Dermis microvascular lymphatic vessel endothelial cell (primary cell): ENCODE measurements at regions not wholly inside any gene's neighbourhood (a gene's known extent, or its start where the extent isn't known, plus 50 kb on each side); places are given as distances from the start of the nearest gene placed in this dataset.
"Not testable (repeated sequence)": the region's sequence is repeated elsewhere in the genome, so short reads cannot be mapped to it uniquely, and the experiment has no call there.

ENCODE experiments used
- DNase-seq, 2 donors: peaks; one replicate each; pipeline versions ENCODE4 v3.0.0 to v3.0.0-alpha.2; 2010; ENCODE audit warnings: low read depth in 2 of 2

- DNase-seq: no peak
Observed at GRCh38 chr15:46921891-46922290, 795.4 kb upstream of the SEMA6D start.

GRCh38 chr15:46930426-46930825 is 786.9 kb upstream of the SEMA6D start:
- no peak for DNase-seq

- no peak for DNase-seq
Observed at GRCh38 chr15:46933332-46933731, 784.0 kb upstream of the SEMA6D start.

DNA sequence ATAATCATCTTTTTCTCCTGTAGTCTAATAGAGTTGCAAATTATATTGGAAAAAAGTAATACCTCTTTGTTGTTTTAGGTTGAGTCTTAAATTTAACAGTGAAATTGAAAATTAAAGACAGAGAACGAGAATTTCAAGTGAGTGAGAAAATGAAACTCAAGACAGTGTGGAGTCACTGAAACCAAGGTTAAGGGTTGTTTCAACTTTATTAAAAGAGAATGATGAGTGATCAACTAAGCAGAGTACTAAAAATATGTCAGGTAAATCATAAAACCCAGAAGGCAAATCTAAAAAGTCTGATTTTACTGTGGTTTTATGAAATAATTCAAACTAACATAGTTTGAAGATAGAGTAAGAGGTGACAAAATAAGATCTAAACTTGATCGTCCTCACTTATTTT is 782.5 kb upstream of the SEMA6D start:
- DNase-seq: no peak

- DNase-seq: no peak
Observed at GRCh38 chr15:46938169-46938568, 779.1 kb upstream of the SEMA6D start.

DNA sequence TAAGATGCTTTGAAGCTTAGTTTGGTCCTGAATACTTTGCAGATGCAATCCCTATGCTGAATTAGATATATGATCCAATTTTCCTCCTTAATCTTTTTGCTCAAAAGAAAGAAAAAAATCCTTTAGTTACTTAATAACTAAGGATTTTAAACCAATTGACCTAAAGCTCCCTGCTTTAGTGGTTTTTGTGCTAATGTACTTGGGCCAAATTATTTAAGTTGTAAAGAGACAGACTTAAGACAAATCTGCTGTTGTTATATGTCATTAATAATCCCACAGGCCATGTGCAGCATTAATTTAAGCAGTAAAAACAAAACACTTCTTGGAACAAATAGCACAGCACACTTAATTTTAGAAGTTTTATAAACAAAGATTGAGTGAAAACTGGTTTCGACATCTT is 776.1 kb upstream of the SEMA6D start:
- DNase-seq: no peak

DNA sequence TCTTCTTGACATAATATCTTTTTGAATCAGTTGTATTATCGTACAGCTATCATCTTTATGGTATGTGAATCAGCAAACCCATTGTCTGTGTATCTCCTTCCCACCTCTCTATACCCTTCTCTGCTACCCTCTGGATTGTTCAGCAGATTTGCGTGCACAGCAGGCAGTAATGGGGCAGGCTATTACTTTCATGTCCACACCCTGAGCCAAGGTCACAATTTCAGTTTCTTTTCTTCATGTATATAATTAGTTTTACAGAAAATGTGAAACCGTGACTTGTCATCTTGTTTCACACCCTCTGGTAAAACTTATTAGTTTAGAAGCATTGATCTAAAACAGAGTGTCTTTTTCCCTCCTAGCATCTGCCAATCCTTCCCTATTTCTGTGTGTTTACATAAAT is 770.4 kb upstream of the SEMA6D start:
- no peak for DNase-seq

- DNase-seq: no peak
Observed at GRCh38 chr15:46955576-46955975, 761.7 kb upstream of the SEMA6D start.

- no peak for DNase-seq
Observed at GRCh38 chr15:46956456-46956855, 760.8 kb upstream of the SEMA6D start.

DNA sequence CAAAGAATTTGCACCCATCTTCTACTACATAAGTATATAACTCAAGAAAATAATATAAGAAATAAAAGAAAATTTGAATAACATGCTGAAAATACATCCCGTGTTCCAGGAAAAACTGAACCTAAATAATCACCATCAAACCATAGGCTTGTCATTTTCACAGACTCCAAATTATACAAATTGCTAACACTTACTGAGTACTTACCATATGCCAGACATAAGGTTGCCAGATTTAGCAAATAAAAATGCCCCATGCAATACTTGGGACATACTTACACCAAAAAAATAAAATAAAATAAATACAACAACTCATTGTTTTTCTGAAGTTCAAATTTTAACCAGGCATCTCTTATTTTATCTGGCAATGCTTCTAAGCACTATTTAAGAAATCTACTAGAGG is 760.4 kb upstream of the SEMA6D start:
- DNase-seq: no peak

DNA sequence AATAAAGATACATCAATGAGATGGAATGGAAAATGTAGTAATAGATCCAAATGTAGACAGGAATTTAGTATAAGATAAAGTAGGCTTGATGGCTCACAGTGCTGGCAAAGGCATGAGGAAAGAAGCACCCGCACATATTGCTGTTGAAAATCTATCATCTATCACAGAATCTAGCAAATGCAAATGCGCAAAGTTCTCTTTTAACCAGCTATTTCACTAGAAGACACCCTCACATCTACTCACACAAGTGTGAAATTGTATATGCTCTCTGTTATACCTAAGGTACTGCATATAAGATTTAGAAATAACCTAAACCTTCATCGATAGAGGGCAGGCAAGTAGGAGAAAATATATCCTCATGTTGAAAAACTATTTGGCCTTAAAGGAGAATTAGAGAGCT is 756.7 kb upstream of the SEMA6D start:
- no peak for DNase-seq

DNA sequence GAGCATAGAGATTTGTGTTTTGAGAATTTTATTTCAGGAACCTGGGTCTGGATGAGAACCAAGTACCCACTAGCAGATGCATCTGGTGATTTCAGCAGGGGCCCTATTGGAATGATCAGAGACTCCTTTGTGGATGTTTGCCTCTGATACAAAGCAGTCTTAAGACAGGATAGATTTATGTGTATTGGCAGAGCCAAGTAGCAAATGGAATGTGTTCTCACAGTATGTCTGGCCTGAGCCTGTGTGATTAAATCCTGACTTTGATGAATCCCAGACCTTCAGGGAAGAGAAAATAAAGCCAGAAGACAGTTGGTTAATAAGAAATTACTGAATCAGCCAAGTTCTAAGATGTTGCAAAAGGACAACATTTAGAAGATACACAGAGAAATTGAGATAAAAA is 755.5 kb upstream of the SEMA6D start:
- no peak for DNase-seq

GRCh38 chr15:46988055-46988454 is 729.2 kb upstream of the SEMA6D start:
- DNase-seq: not testable (repeated sequence)

GRCh38 chr15:46996359-46996758 is 720.9 kb upstream of the SEMA6D start:
- DNase-seq: no peak

DNA sequence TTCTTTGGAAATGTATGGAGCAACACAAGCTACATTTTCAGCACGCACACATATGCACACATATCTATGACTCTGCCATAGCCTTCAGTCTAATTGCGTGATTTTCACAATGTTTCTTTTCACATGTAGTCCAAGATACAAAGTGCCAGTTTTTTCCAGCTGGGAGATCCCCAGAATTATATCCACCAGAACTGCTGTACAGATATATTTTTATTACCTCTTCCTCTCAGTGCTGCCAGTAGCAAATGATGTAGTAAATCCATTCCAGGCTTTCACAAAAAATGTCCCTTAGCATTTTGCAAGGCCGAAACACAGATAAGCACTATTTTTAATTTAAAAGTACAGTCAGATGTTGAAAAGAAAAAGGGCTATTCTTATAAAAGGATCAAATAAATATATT is 719.8 kb upstream of the SEMA6D start:
- DNase-seq: no peak

DNA sequence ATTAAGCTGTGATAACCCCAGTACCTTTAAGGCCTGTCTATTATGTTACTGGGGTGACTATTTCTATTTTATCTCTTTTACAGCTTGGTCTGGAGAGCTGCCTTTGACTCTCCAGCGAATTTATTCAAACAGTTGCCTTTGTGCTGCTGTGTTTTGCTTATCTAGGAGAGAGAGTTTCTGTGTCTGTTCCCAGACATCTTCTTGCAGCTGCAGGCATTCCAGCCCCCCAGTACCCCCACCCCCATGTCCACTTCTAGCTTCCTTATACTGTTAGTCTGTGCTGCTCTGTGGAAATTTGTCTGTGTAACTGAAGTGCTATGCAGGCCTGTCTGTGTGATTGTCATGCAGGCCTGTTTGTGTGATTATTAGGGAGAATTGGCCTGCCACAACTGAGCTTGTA is 713.7 kb upstream of the SEMA6D start:
- no peak for DNase-seq

GRCh38 chr15:47013446-47013845 is 703.9 kb upstream of the SEMA6D start:
- no peak for DNase-seq

GRCh38 chr15:47027322-47027946 is 689.9 kb upstream of the SEMA6D start:
- no peak for DNase-seq

DNA sequence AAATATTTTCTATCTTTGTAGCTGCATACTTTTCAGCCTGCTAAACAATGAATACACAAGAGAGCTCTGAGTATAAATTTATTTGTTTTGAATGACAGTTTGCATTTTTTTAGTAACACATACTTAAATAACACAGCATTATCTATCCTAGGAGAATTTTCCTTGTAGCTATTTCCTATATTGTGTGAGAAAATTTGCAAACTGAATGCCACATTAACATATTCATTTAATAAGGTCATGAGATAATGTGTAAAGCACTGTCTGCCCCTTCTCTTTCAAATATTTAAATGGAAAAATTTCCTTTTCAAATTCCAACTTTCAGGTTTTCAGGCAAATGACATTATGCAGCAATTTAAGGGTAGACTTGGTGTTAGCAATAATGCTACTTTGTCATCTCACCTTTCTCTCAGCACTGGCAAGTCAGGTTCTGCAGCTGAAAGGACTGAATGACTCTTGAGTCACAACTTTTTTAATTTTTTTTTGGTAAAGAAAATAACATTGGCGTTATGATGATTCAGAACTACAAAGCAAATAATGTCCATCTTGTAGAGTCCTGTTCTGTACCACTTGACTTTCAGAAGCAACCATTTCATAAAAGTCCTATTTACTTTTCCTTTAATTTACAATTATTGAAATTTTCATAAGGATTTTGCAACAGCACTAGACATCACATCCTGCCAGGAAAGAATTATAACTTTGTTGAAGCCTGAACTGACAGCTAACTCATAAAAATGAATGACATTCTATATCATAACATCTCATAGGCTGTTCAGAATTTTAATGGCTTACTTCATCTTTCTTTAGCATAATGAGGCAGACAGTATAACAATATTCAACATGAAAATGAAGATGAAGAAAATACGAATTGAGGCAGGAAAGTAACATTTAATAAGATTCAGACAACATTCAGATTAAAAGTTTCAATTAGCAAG is 681.6 kb upstream of the SEMA6D start:
- no peak for DNase-seq

- no peak for DNase-seq
Observed at GRCh38 chr15:47037003-47037402, 680.3 kb upstream of the SEMA6D start.

DNA sequence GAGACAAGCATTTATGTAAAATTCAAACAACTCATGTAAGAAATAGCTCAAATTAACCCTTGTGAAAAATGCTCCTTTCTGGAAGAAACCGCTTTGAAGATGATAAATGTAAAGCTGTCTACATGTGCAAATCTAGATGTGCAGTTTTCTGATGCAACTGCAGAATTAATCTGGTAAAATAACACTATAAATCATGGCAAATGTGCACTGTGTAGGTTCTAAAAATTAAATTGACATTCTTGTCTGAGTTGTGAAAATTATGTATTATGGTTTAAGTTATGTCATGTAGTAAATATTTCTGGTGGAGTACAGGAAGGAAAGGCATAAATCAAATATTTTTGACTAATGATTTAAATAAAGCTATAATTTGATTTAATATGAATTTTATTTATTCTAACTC is 678.1 kb upstream of the SEMA6D start:
- no peak for DNase-seq

GRCh38 chr15:47041301-47041700 is 676.0 kb upstream of the SEMA6D start:
- no peak for DNase-seq

DNA sequence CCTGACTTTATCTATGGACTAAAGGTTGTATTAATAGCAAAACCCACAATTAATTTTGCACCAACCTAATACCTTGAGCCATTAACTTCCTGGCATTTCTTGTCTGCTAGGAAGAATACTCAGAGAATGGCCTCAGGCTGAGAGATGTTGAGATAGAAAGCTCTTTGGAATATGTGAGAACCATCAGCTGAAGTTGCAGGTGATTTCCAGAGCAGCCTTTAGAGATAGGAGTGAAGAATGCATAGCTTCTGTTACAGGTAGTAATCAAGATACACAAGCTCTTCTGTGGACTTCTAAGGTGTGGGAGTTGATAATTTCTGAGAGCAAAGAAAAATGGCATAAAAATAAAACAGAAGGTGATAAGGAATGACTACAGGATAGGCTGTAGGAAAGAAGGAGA is 669.3 kb upstream of the SEMA6D start:
- not testable (repeated sequence) for DNase-seq
